Progenitor cell of endocrine pancreas (in vitro differentiated cells): ENCODE measurements at regions not wholly inside any gene's neighbourhood (a gene's known extent, or its start where the extent isn't known, plus 50 kb on each side); places are given as distances from the start of the nearest gene placed in this dataset.
A peak's percentile ranks its signal among the peaks of the same experiment; 100 is the strongest.

Source experiments
- DNase-seq: peaks from one replicate; pipeline ENCODE4 v3.0.0; 2021; ENCODE audit warnings: low spot score; ENCODE audit not compliant: unreplicated experiment
- H3K27ac Mint-ChIP-seq: 2 replicates; pipeline ENCODE4 v1.8.0; 2021; ENCODE audit warnings: mild to moderate bottlenecking, moderate library complexity, mixed read lengths
- H3K27me3 Mint-ChIP-seq: 2 replicates; pipeline ENCODE4 v1.8.0; 2021; ENCODE audit warnings: mixed read lengths
- H3K36me3 Mint-ChIP-seq: 2 replicates; pipeline ENCODE4 v1.8.0; 2022; ENCODE audit warnings: mixed read lengths; ENCODE audit not compliant: insufficient read depth
- H3K4me1 Mint-ChIP-seq: 2 replicates; pipeline ENCODE4 v1.8.0; 2021; ENCODE audit warnings: low read depth, mixed read lengths
- H3K4me3 Mint-ChIP-seq: 2 replicates; pipeline ENCODE4 v1.8.0; 2021; ENCODE audit warnings: low read depth, mild to moderate bottlenecking, moderate library complexity, mixed read lengths
- H3K9me3 Mint-ChIP-seq: 2 replicates; pipeline ENCODE4 v1.8.0; 2021; ENCODE audit warnings: low read depth, mixed read lengths
- CTCF ChIP-seq: fragments of 200-600 bp; sonication (generic); IDR thresholded peaks from one replicate; pipeline ENCODE4 v1.5.0; 2021; ENCODE audit warnings: antibody characterized with exemption, mild to moderate bottlenecking; ENCODE audit not compliant: unreplicated experiment

- no peak overlapping the region for H3K27ac Mint-ChIP-seq
- peaks cover 14% of the 10 kb centered on the region for H3K4me1 Mint-ChIP-seq
- H3K9me3 Mint-ChIP-seq = no peaks in the 10 kb centered on the region
- no peak for DNase-seq
- no peaks in the 10 kb centered on the region for H3K36me3 Mint-ChIP-seq
- H3K27me3 Mint-ChIP-seq = no peaks in the 10 kb centered on the region
- H3K4me3 Mint-ChIP-seq = no peak overlapping the region
- no peak for TF ChIP-seq CTCF
Measured at GRCh38 chr7:34207810-34208209, 302.5 kb downstream of the BMPER start.

- no peaks in the 10 kb centered on the region for H3K9me3 Mint-ChIP-seq
- H3K4me1 Mint-ChIP-seq = peaks cover 14% of the 10 kb centered on the region
- no peak for TF ChIP-seq CTCF
- no peak overlapping the region for H3K4me3 Mint-ChIP-seq
- peak overlapping the region; percentile 40 for H3K27ac Mint-ChIP-seq
- DNase-seq = no peak
- H3K36me3 Mint-ChIP-seq = no peaks in the 10 kb centered on the region
- H3K27me3 Mint-ChIP-seq = no peaks in the 10 kb centered on the region
Measured at GRCh38 chr7:34208878-34209621, 303.7 kb downstream of the BMPER start.

GRCh38 chr7:34211018-34211417, 305.7 kb downstream of the BMPER start:
- H3K36me3 Mint-ChIP-seq = no peaks in the 10 kb centered on the region
- H3K4me3 Mint-ChIP-seq = no peak overlapping the region
- DNase-seq = no peak
- H3K27me3 Mint-ChIP-seq = no peaks in the 10 kb centered on the region
- peaks cover 14% of the 10 kb centered on the region for H3K4me1 Mint-ChIP-seq
- H3K9me3 Mint-ChIP-seq = no peaks in the 10 kb centered on the region
- no peak overlapping the region for H3K27ac Mint-ChIP-seq
- no peak for TF ChIP-seq CTCF

GRCh38 chr7:34217972-34218371, 312.6 kb downstream of the BMPER start:
- TF ChIP-seq CTCF = no peak
- H3K4me1 Mint-ChIP-seq = no peaks in the 10 kb centered on the region
- no peaks in the 10 kb centered on the region for H3K9me3 Mint-ChIP-seq
- H3K27ac Mint-ChIP-seq = no peak overlapping the region
- H3K27me3 Mint-ChIP-seq = no peaks in the 10 kb centered on the region
- H3K36me3 Mint-ChIP-seq = no peaks in the 10 kb centered on the region
- H3K4me3 Mint-ChIP-seq = no peak overlapping the region
- no peak for DNase-seq

- DNase-seq = no peak
- TF ChIP-seq CTCF = no peak
- Mint-ChIP-seq H3K27me3 (no peaks in the 10 kb centered on the region), H3K4me3 (no peak overlapping the region), H3K27ac (no peak overlapping the region), H3K36me3 (no peaks in the 10 kb centered on the region), H3K4me1 (no peaks in the 10 kb centered on the region), H3K9me3 (no peaks in the 10 kb centered on the region)
Measured at GRCh38 chr7:34219153-34219718, 313.9 kb downstream of the BMPER start.
